ENCODE measurements at regions not wholly inside any gene's neighbourhood (a gene's known extent, or its start where the extent isn't known, plus 50 kb on each side); places are given as distances from the start of the nearest gene placed in this dataset.

GRCh38 chr14:97116546-97116945 is 319.4 kb downstream of the VRK1 start:
- TF ChIP-seq CTCF (IDR thresholded peaks at IDR 0.05; ENCODE audit: low read depth, low read length): no peak
- TF ChIP-seq POLR2A (IDR thresholded peaks at IDR 0.05; ENCODE audit: extremely low read depth, insufficient read length): no peak

Measured in NB4 (cell line).